Prostate gland (tissue), 2 donors: ENCODE measurements at regions not wholly inside any gene's neighbourhood (a gene's known extent, or its start where the extent isn't known, plus 50 kb on each side); places are given as distances from the start of the nearest gene placed in this dataset.

Experiments used
- CTCF ChIP-seq, 4 experiments: fragments of 200-600 bp in 2 of 4; fragments of 450-650 bp in 2 of 4; sonication (generic) in 2 of 4; IDR thresholded peaks; 1 replicate in 3 of 4; 2 replicates in 1 of 4; pipeline ENCODE4 v1.5.1; 2016 to 2019; ENCODE audit warnings: antibody characterized with exemption in 4 of 4, mild to moderate bottlenecking in 2 of 4, moderate library complexity in 2 of 4
- POLR2A ChIP-seq: fragments of 450-650 bp; IDR thresholded peaks from one replicate; pipeline ENCODE4 v1.6.1; 2016; ENCODE audit warnings: antibody characterized with exemption, mild to moderate bottlenecking
- POLR2AphosphoS5 ChIP-seq: sonication (generic); formaldehyde crosslinking; IDR thresholded peaks from one replicate; pipeline ENCODE4 v1.6.1; 2017; ENCODE audit warnings: antibody characterized with exemption

GRCh38 chr9:16333691-16334090 is 536.8 kb downstream of the BNC2 start:
- no peak for TF ChIP-seq CTCF (IDR thresholded peaks at IDR 0.05)
- TF ChIP-seq POLR2AphosphoS5: no peak
- no peak for TF ChIP-seq POLR2A
